ENCODE measurements at regions not wholly inside any gene's neighbourhood (a gene's known extent, or its start where the extent isn't known, plus 50 kb on each side); places are given as distances from the start of the nearest gene placed in this dataset.

- no peak for DNase-seq
- TF ChIP-seq CTCF (IDR thresholded peaks at IDR 0.05) (no peak), POLR2A (IDR thresholded peaks at IDR 0.05) (no peak)
- no peaks in the 10 kb centered on the region for H3K27me3 ChIP-seq
- 75 to 88% (median 83%) methylated on average over 2 of the region's 2 CpGs for WGBS, 4 donors
- H3K4me1 ChIP-seq (replicated peaks in 1 of 2): no peaks in the 10 kb centered on the region
- intact Hi-C loops (cut with DNase I): no loop called here
- no peak overlapping the region for H3K4me3 ChIP-seq
- no peaks in the 10 kb centered on the region for H3K9me3 ChIP-seq (replicated peaks in 1 of 3)
- no peaks in the 10 kb centered on the region for H3K36me3 ChIP-seq (replicated peaks in 1 of 2)
- no peak overlapping the region for H3K27ac ChIP-seq
Observed at GRCh38 chr1:98078596-98078995, 157.8 kb upstream of the DPYD start.

GRCh38 chr1:98077691-98078090 is 156.9 kb upstream of the DPYD start:
- H3K4me1 ChIP-seq (replicated peaks in 1 of 2): no peaks in the 10 kb centered on the region
- H3K4me3 ChIP-seq: no peak overlapping the region
- no peak for DNase-seq
- 80 to 86% (median 83%) methylated on average over 2 of the region's 2 CpGs for WGBS, 4 donors
- intact Hi-C loops (cut with DNase I): no loop called here
- H3K36me3 ChIP-seq (replicated peaks in 1 of 2): no peaks in the 10 kb centered on the region
- no peak for TF ChIP-seq POLR2A (IDR thresholded peaks at IDR 0.05)
- TF ChIP-seq CTCF (IDR thresholded peaks at IDR 0.05): no peak
- no peaks in the 10 kb centered on the region for H3K9me3 ChIP-seq (replicated peaks in 1 of 3)
- no peaks in the 10 kb centered on the region for H3K27me3 ChIP-seq
- H3K27ac ChIP-seq: no peak overlapping the region

GRCh38 chr1:98075626-98076025 is 154.8 kb upstream of the DPYD start:
- H3K9me3 ChIP-seq (replicated peaks in 1 of 3): no peaks in the 10 kb centered on the region
- H3K27me3 ChIP-seq: no peaks in the 10 kb centered on the region
- 51 to 70% (median 66%) methylated on average over 1 of the region's 1 CpG for WGBS, 4 donors
- no peak overlapping the region for H3K27ac ChIP-seq
- intact Hi-C loops (cut with DNase I): no loop called here
- no peak for TF ChIP-seq POLR2A (IDR thresholded peaks at IDR 0.05)
- no peak for TF ChIP-seq CTCF (IDR thresholded peaks at IDR 0.05)
- no peak for DNase-seq
- no peak overlapping the region for H3K4me3 ChIP-seq
- H3K4me1 ChIP-seq (replicated peaks in 1 of 2): no peaks in the 10 kb centered on the region
- no peaks in the 10 kb centered on the region for H3K36me3 ChIP-seq (replicated peaks in 1 of 2)

GRCh38 chr1:98073823-98074222 is 153.0 kb upstream of the DPYD start:
- no peaks in the 10 kb centered on the region for H3K27me3 ChIP-seq
- WGBS, 4 donors: 61 to 83% (median 71%) methylated on average over 3 of the region's 3 CpGs
- no peak overlapping the region for H3K27ac ChIP-seq
- no peak for DNase-seq
- intact Hi-C loops (cut with DNase I): no loop called here
- H3K9me3 ChIP-seq (replicated peaks in 1 of 3): no peaks in the 10 kb centered on the region
- no peak overlapping the region for H3K4me3 ChIP-seq
- TF ChIP-seq CTCF (IDR thresholded peaks at IDR 0.05): no peak
- no peak for TF ChIP-seq POLR2A (IDR thresholded peaks at IDR 0.05)
- H3K4me1 ChIP-seq (replicated peaks in 1 of 2): no peaks in the 10 kb centered on the region
- no peaks in the 10 kb centered on the region for H3K36me3 ChIP-seq (replicated peaks in 1 of 2)

Data from adrenal gland (tissue), 9 donors.